H9 (cell line): ENCODE measurements at regions not wholly inside any gene's neighbourhood (a gene's known extent, or its start where the extent isn't known, plus 50 kb on each side); places are given as distances from the start of the nearest gene placed in this dataset.

Source experiments
- DNase-seq: peaks from one replicate; pipeline ENCODE4 v3.0.0-alpha.2; 2017
- H2AFZ ChIP-seq: one replicate; pipeline ENCODE4 v1.6.1; 2013; ENCODE audit warnings: mild to moderate bottlenecking, low read length, control low read depth, moderate library complexity
- H2AK5ac ChIP-seq: 2 replicates; pipeline ENCODE4 v1.6.1; 2013; ENCODE audit warnings: low read length, control low read depth, mixed read lengths; ENCODE audit not compliant: insufficient read length
- H2BK120ac ChIP-seq: one replicate; pipeline ENCODE4 v1.6.1; 2013; ENCODE audit warnings: low read depth, mild to moderate bottlenecking, low read length, control low read depth, inconsistent platforms; ENCODE audit not compliant: poor library complexity, severe bottlenecking
- H2BK12ac ChIP-seq: 2 replicates; pipeline ENCODE4 v1.6.1; 2013; ENCODE audit warnings: low read length, control low read depth, mixed read lengths, low read depth; ENCODE audit not compliant: insufficient read length
- H2BK15ac ChIP-seq: 2 replicates; pipeline ENCODE4 v1.6.1; 2013; ENCODE audit warnings: low read depth, low read length, control low read depth
- H2BK20ac ChIP-seq: one replicate; pipeline ENCODE4 v1.6.1; 2013; ENCODE audit warnings: low read depth, mild to moderate bottlenecking, low read length, control low read depth, inconsistent platforms; ENCODE audit not compliant: poor library complexity, severe bottlenecking
- H2BK5ac ChIP-seq: 2 replicates; pipeline ENCODE4 v1.6.1; 2013; ENCODE audit warnings: low read length, control low read depth, mixed read lengths; ENCODE audit not compliant: insufficient read length
- H3K14ac ChIP-seq: 2 replicates; pipeline ENCODE4 v1.6.1; 2013; ENCODE audit warnings: low read length, control low read depth; ENCODE audit not compliant: insufficient read depth
- H3K18ac ChIP-seq: 2 replicates; pipeline ENCODE4 v1.6.1; 2013; ENCODE audit warnings: low read depth, mild to moderate bottlenecking, mixed read lengths, low read length, control low read depth; ENCODE audit not compliant: insufficient read length
- H3K23ac ChIP-seq: 2 replicates; pipeline ENCODE4 v1.6.1; 2013; ENCODE audit warnings: low read length, control low read depth, mixed read lengths, low read depth; ENCODE audit not compliant: insufficient read length
- H3K23me2 ChIP-seq: 2 replicates; pipeline ENCODE4 v1.6.1; 2013; ENCODE audit warnings: low read depth, mild to moderate bottlenecking, mixed read lengths, low read length, control low read depth; ENCODE audit not compliant: insufficient read length, poor library complexity, severe bottlenecking
- H3K27ac ChIP-seq: 2 replicates; pipeline ENCODE4 v1.5.1; 2013; ENCODE audit warnings: low read length, control low read depth, mixed read lengths, low read depth; ENCODE audit not compliant: insufficient read length
- H3K27me3 ChIP-seq: 2 replicates; pipeline ENCODE4 v1.6.1; 2013; ENCODE audit warnings: low read length, control low read depth, inconsistent platforms; ENCODE audit not compliant: insufficient read depth
- H3K4ac ChIP-seq: 2 replicates; pipeline ENCODE4 v1.6.1; 2013; ENCODE audit warnings: low read depth, mild to moderate bottlenecking, control low read depth, inconsistent platforms, low read length, moderate library complexity
- H3K4me1 ChIP-seq: 2 replicates; pipeline ENCODE4 v1.6.1; 2013; ENCODE audit warnings: low read length, control low read depth, inconsistent platforms; ENCODE audit not compliant: insufficient read depth
- H3K4me2 ChIP-seq: 2 replicates; pipeline ENCODE4 v1.6.1; 2013; ENCODE audit warnings: low read length, control low read depth, mixed read lengths; ENCODE audit not compliant: insufficient read length, insufficient read depth
- H3K56ac ChIP-seq: 2 replicates; pipeline ENCODE4 v1.6.1; 2013; ENCODE audit warnings: low read depth, mild to moderate bottlenecking, mixed read lengths, low read length, control low read depth; ENCODE audit not compliant: insufficient read length
- H3K79me1 ChIP-seq: 2 replicates; pipeline ENCODE4 v1.6.1; 2013; ENCODE audit warnings: low read depth, mild to moderate bottlenecking, moderate library complexity, low read length, control low read depth, inconsistent platforms; ENCODE audit not compliant: insufficient read depth, poor library complexity, severe bottlenecking
- H3K79me2 ChIP-seq: 2 replicates; pipeline ENCODE4 v1.6.1; 2013; ENCODE audit warnings: low read length, control low read depth, inconsistent platforms; ENCODE audit not compliant: insufficient read depth
- H3K9ac ChIP-seq: 2 replicates; pipeline ENCODE4 v1.6.1; 2013; ENCODE audit warnings: low read length, control low read depth, mixed read lengths; ENCODE audit not compliant: insufficient read length; ENCODE audit errors: extremely low read depth
- H3K9me3 ChIP-seq: one replicate; pipeline ENCODE4 v1.6.1; 2013; ENCODE audit warnings: low read depth, low read length, inconsistent platforms; ENCODE audit not compliant: control insufficient read depth
- H3T11ph ChIP-seq: one replicate; pipeline ENCODE4 v1.6.1; 2013; ENCODE audit warnings: mild to moderate bottlenecking, low read length, control low read depth, inconsistent platforms
- H4K20me1 ChIP-seq: one replicate; pipeline ENCODE4 v1.6.1; 2013; ENCODE audit not compliant: control insufficient read depth, insufficient read length, insufficient read depth
- H4K5ac ChIP-seq: 2 replicates; pipeline ENCODE4 v1.6.1; 2013; ENCODE audit warnings: low read depth, mild to moderate bottlenecking, mixed read lengths, low read length, control low read depth; ENCODE audit not compliant: insufficient read length
- H4K8ac ChIP-seq: replicated peaks from 2 replicates; pipeline ENCODE4 v1.6.1; 2013; ENCODE audit warnings: low read length, control low read depth, mixed read lengths, low read depth; ENCODE audit not compliant: insufficient read length
- H4K91ac ChIP-seq: 2 replicates; pipeline ENCODE4 v1.6.1; 2013; ENCODE audit warnings: low read depth, mild to moderate bottlenecking, moderate library complexity, mixed read lengths, low read length, control low read depth; ENCODE audit not compliant: insufficient read length
- H3K27ac Mint-ChIP-seq, 3 experiments: 2 replicates in 2 of 3; 3 replicates in 1 of 3; pipeline ENCODE4 v1.8.0; 2020 to 2021; ENCODE audit warnings: mixed read lengths in 3 of 3, mild to moderate bottlenecking in 1 of 3, moderate library complexity in 1 of 3
- H3K27me3 Mint-ChIP-seq: 2 replicates; pipeline ENCODE4 v1.8.0; 2021; ENCODE audit warnings: low read depth, mild to moderate bottlenecking, moderate library complexity, mixed read lengths
- H3K36me3 Mint-ChIP-seq, 3 experiments: 2 replicates in 2 of 3; 3 replicates in 1 of 3; pipeline ENCODE4 v1.8.0; 2020 to 2021; ENCODE audit warnings: low read depth in 3 of 3, mixed read lengths in 3 of 3; ENCODE audit not compliant: insufficient read depth in 1 of 3
- H3K4me1 Mint-ChIP-seq, 2 experiments: 2 replicates each; pipeline ENCODE4 v1.8.0; 2020; ENCODE audit warnings: mixed read lengths in 2 of 2
- H3K4me3 Mint-ChIP-seq, 2 experiments: 2 replicates in 1 of 2; 3 replicates in 1 of 2; pipeline ENCODE4 v1.8.0; 2020 to 2021; ENCODE audit warnings: mild to moderate bottlenecking in 2 of 2, mixed read lengths in 2 of 2, moderate library complexity in 1 of 2
- H3K9me3 Mint-ChIP-seq, 2 experiments: 2 replicates in 1 of 2; 3 replicates in 1 of 2; pipeline ENCODE4 v1.8.0; 2020; ENCODE audit warnings: mild to moderate bottlenecking in 2 of 2, mixed read lengths in 2 of 2, moderate library complexity in 1 of 2
- WGBS: extraction: QIAGEN DNeasy Blood & Tissue Kit; methylation state at CpG from one replicate; pipeline ENCODE4 v1.1.7; 2013; ENCODE audit warnings: missing lambda C conversion rate, low lambda C conversion rate, mixed read lengths; ENCODE audit not compliant: insufficient read length; ENCODE audit errors: extremely low coverage; 5-methylcytosine and 5-hydroxymethylcytosine counted together
- TF ChIP-seq, protein P1 (sequence below): fragments of 200-600 bp; sonication (generic); conservative IDR thresholded peaks from 3 replicates; pipeline ENCODE4 v1.8.0; 2021; ENCODE audit warnings: antibody characterized with exemption, mild to moderate bottlenecking

DNA sequence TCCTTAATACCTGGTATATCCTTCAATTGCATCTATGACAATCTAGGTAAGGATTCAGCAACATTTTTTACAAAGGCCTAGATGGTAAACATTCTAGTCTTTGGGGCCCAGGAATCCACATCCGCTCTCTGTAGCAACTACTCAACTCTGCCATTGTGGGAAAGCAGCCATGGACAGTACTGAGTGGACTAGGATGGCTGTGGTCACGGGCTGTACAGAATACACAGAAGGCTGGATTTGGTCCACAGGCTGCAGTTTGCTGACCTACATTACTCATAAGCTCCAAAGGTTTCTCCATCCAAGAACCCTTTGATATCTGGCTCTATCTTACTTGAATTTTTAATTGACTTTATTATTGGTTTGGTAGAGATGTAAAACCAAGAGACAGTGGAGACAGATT is 418.3 kb upstream of the LRRTM1 start:
- Histone ChIP-seq H4K91ac (no peak overlapping the region), H3K56ac (no peak overlapping the region), H3K23me2 (no peaks in the 10 kb centered on the region), H3K14ac (no peak overlapping the region), H2BK120ac (no peak overlapping the region), H2BK20ac (no peak overlapping the region), H3K23ac (no peak overlapping the region), H3K9me3 (no peaks in the 10 kb centered on the region), H3K4me2 (no peak overlapping the region), H2BK5ac (no peak overlapping the region), H2BK15ac (no peak overlapping the region), H3K27ac (no peak overlapping the region), H3K9ac (no peak overlapping the region), H3T11ph (no peak overlapping the region), H3K27me3 (no peaks in the 10 kb centered on the region), H2BK12ac (no peak overlapping the region), H3K18ac (no peak overlapping the region), H4K8ac (no peak overlapping the region), H4K20me1 (no peaks in the 10 kb centered on the region), H2AK5ac (no peak overlapping the region), H4K5ac (no peak overlapping the region), H2AFZ (no peak overlapping the region), H3K4me1 (no peaks in the 10 kb centered on the region), H3K79me2 (no peaks in the 10 kb centered on the region), H3K4ac (no peak overlapping the region), H3K79me1 (no peaks in the 10 kb centered on the region)
- DNase-seq, result no peak
- Mint-ChIP-seq H3K36me3 (no peaks in the 10 kb centered on the region), H3K27ac (no peak overlapping the region; a peak in 1 of 7 replicates), H3K4me3 (no peak overlapping the region), H3K4me1 (no peaks in the 10 kb centered on the region), H3K9me3 (no peaks in the 10 kb centered on the region), H3K27me3 (no peaks in the 10 kb centered on the region)
- TF ChIP-seq, protein P1, sequence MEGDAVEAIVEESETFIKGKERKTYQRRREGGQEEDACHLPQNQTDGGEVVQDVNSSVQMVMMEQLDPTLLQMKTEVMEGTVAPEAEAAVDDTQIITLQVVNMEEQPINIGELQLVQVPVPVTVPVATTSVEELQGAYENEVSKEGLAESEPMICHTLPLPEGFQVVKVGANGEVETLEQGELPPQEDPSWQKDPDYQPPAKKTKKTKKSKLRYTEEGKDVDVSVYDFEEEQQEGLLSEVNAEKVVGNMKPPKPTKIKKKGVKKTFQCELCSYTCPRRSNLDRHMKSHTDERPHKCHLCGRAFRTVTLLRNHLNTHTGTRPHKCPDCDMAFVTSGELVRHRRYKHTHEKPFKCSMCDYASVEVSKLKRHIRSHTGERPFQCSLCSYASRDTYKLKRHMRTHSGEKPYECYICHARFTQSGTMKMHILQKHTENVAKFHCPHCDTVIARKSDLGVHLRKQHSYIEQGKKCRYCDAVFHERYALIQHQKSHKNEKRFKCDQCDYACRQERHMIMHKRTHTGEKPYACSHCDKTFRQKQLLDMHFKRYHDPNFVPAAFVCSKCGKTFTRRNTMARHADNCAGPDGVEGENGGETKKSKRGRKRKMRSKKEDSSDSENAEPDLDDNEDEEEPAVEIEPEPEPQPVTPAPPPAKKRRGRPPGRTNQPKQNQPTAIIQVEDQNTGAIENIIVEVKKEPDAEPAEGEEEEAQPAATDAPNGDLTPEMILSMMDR, result no peak
- no CpG with 5 or more reads among the region's 2 CpGs for WGBS
